ENCODE measurements at regions not wholly inside any gene's neighbourhood (a gene's known extent, or its start where the extent isn't known, plus 50 kb on each side); places are given as distances from the start of the nearest gene placed in this dataset.
"Not testable (repeated sequence)": the region's sequence is repeated elsewhere in the genome, so short reads cannot be mapped to it uniquely, and the experiment has no call there.

DNA sequence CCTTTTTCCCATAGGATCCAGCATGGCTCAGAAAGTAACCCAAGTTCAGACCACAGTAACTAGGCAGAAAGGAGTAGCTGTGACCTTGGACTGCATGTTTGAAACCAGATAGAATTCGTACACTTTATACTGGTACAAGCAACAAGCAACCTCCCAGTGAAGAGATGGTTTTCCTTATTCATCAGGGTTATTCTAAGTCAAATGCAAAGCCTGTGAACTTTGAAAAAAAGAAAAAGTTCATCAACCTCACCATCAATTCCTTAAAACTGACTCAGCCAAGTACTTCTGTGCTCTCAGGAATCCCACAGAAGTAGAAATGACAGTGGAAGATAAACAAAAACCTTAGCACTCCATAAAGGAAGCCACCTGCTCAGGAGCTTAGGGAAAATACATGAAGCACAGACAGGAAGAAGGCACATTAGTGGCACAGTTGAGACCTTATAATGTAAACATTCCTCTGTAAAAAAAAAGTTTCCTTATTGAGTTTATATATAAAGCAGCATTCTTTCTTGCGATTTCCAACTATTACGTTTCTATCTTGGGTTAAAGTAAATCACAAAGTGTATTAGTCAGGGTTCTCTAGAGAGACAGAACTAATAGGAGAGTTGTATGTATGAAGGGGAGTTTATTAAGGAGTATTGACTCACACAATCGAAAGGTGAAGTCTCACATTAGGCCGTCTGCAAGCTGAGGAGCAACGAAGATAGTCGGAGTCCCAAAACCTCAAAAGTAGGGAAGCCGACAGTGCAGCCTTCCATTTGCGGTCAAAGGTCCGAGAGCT, 398.4 kb downstream of the DAD1 start:
- DNase-seq (ENCODE audit: low spot score): no peak

DNA sequence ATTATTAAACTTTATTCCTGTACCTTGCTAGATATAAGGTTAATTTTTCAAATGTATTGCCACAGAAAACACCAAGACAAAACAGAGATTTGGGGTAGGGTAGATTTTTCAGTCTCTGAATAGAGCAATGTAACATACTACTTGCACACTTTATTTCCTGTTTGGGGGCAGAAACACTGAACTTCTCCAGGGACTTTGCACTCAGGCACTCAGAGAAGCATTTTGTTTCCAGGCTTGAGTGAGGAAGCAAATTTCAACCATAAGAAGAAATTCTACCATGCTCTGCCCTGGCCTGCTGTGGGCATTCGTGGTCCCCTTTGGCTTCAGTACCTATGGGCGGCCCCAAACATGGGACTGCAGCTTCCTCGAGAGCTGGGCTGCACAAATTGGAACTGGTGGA, 399.1 kb downstream of the DAD1 start:
- DNase-seq (ENCODE audit: low spot score): no peak

GRCh38 chr14:22188318-22188717, 400.7 kb downstream of the DAD1 start:
- DNase-seq (ENCODE audit: low spot score): no peak

DNA sequence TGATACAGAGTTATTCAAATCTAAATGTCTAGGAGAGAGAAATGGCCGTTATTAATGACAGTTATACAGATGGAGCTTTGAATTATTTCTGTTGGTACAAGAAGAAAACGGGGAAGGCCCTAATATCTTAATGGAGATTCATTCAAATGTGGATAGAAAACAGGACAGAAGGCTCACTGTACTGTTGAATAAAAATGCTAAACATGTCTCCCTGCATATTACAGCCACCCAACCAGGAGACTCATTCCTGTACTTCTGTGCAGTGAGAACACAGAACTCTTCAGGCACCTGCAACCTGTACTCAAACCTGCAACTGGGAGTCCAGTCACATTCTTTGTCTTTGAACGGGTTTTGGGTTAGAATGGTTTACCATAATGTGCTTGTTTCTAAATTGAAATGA, 403.2 kb downstream of the DAD1 start:
- no peak for DNase-seq (ENCODE audit: low spot score)

DNA sequence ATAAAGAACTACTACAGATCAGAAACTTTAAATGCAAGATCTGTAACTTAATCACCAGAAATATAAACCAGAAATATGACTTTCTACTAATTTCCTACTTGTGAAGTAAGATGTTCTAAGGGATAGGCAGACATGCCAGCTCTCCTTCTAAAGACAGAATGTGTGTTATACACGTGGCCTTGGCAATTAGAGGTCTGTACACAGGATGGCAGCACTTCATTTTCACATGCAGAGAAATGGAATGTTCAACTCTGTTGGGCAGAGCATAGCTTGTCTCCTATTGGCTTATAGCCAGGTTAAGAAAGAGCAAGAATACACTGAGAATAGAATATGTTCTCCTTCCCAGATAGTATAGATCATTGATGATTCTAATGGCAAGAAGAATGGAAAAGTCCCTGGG, 403.8 kb downstream of the DAD1 start:
- no peak for DNase-seq (ENCODE audit: low spot score)

GRCh38 chr14:22184830-22185168, 404.2 kb downstream of the DAD1 start:
- DNase-seq (ENCODE audit: low spot score): no peak

- no peak for DNase-seq (ENCODE audit: low spot score)
Observed at GRCh38 chr14:22184157-22184829, 404.7 kb downstream of the DAD1 start.

DNA sequence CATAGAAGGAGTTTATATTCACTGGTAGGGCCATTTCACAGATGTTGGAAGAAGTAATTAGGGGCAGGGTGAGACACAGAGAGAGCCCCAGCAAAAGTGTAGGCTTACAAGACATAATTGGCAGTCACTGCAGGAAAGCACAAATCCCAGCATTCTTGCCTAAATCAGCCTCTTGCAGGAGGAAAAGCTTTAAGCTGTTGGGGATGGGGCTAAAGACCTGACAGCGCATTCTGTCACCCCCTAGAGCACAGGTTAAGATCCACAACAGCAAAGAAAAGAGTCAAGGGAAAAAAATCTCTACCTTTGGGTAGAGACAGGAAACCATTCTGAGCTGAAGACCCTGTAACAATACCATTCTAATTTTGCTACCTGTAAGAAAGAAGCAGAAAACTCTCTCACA, 409.0 kb downstream of the DAD1 start:
- DNase-seq (ENCODE audit: low spot score): peak; percentile 11

GRCh38 chr14:22179190-22179589, 409.8 kb downstream of the DAD1 start:
- no peak for DNase-seq (ENCODE audit: low spot score)

GRCh38 chr14:22178333-22178839, 410.6 kb downstream of the DAD1 start:
- DNase-seq (ENCODE audit: low spot score): no peak

- no peak for DNase-seq (ENCODE audit: low spot score)
Observed at GRCh38 chr14:22177870-22178269, 411.2 kb downstream of the DAD1 start.

GRCh38 chr14:22176957-22177356, 412.1 kb downstream of the DAD1 start:
- no peak for DNase-seq (ENCODE audit: low spot score)

- not testable (repeated sequence) for DNase-seq (ENCODE audit: low spot score)
Observed at GRCh38 chr14:22175278-22175558, 413.8 kb downstream of the DAD1 start.

DNA sequence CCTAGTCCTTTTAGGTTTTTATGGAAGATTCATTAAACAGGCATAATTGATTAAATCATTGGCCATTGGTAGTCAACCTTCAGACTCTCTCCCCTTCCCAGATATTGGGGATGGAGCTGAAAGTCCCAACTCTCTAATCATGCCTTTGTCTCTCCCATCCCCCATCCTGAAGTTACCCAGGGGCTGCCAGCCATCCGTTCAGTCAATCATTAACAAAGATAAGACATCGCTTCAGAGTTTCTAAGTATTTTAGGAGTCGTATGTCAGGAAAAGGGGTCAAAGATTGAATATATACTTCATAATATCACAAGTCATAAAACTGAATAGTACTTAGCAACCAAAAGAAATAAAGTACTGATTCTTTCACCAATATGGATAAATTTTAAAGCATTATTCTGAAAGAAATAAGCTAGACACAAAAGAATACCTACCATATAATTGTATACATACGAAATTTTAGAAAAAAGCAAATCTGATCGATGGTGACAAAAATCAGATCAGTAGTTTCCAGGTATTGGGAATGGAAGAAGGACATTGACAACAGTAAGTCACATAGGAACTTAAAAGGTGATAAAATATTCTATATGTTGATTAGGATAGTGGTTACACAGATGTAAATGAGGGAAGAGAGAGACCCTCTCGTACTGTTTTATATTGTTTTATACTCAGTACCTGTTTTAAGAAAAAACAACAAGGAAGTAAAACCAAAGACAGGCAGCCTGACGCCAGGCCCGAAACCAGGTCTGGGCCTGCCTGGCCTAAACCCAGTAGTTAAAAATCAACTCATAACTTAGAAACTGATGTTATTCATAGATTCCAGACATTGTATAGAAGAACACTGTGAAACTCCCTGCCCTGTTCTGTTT, 414.4 kb downstream of the DAD1 start:
- no peak for DNase-seq (ENCODE audit: low spot score)

- no peak for DNase-seq (ENCODE audit: low spot score)
Observed at GRCh38 chr14:22168092-22168955, 420.7 kb downstream of the DAD1 start.

DNA sequence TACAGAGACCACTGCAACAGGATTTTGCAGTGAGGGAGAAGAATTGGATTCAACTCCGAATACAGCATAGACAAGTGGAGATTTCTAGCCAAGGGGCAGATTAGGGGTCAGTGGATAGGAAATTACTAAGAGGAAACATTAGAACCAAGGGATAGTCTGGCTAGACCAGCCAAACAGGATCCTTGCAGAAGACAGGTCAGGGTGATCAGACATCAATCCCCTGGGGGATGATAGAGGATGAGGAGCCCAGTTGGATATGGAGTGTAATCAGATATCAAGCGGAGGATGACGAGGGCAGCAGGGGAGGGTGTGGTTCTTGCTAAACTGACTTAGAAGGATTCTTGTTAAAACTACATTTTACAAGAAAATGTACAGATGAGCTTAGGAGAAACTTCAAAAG, 424.4 kb downstream of the DAD1 start:
- no peak for DNase-seq (ENCODE audit: low spot score)

GRCh38 chr14:22163051-22163450, 426.0 kb downstream of the DAD1 start:
- no peak for DNase-seq (ENCODE audit: low spot score)

- no peak for DNase-seq (ENCODE audit: low spot score)
Observed at GRCh38 chr14:22159957-22160356, 429.1 kb downstream of the DAD1 start.

- DNase-seq (ENCODE audit: low spot score): peak; percentile 22
Observed at GRCh38 chr14:22159099-22159498, 429.9 kb downstream of the DAD1 start.

GRCh38 chr14:22158560-22158959, 430.5 kb downstream of the DAD1 start:
- DNase-seq (ENCODE audit: low spot score): no peak

DNA sequence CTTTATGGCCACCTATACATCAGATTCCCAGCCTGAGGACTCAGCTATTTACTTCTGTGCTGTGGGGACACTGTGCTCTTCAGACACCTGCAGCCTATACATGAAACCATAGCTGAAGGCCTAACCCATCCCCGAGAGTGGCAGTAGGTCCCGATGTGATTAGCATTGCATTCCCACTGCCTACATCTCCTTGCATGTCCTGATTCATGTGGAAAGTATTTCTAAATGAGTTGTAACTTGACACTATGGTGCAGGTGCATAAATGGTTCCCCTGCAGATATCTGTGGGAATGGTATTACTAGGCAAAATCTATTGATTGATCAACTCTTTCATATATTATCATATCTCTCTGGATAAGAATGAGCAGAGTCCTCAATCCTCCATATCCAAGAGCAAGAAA, 433.5 kb downstream of the DAD1 start:
- DNase-seq (ENCODE audit: low spot score): peak; percentile 23

GRCh38 chr14:22152903-22153302, 436.1 kb downstream of the DAD1 start:
- DNase-seq (ENCODE audit: low spot score): no peak
